Neural progenitor cell (in vitro differentiated cells): ENCODE measurements at regions not wholly inside any gene's neighbourhood (a gene's known extent, or its start where the extent isn't known, plus 50 kb on each side); places are given as distances from the start of the nearest gene placed in this dataset.

Experiments
- DNase-seq: peaks from one replicate; pipeline ENCODE4 v3.0.0-alpha.2; 2016; ENCODE audit warnings: low spot score
- H2AFZ ChIP-seq: fragments of 200-600 bp; sonication (generic); replicated peaks from 2 replicates; pipeline ENCODE4 v1.6.1; 2016; ENCODE audit warnings: antibody characterized with exemption
- H3F3A ChIP-seq: fragments of 200-600 bp; sonication (generic); 2 replicates; pipeline ENCODE4 v1.6.1; 2016; ENCODE audit warnings: antibody characterized with exemption, low read depth
- H3K27ac ChIP-seq: fragments of 200-600 bp; sonication (generic); 2 replicates; pipeline ENCODE4 v1.5.1; 2016; ENCODE audit warnings: mild to moderate bottlenecking
- H3K27me3 ChIP-seq: fragments of 200-600 bp; sonication (generic); 2 replicates; pipeline ENCODE4 v1.6.1; 2016; ENCODE audit warnings: mild to moderate bottlenecking, moderate library complexity
- H3K36me3 ChIP-seq: fragments of 200-600 bp; sonication (generic); 2 replicates; pipeline ENCODE4 v1.5.1; 2016
- H3K4me1 ChIP-seq: fragments of 200-600 bp; sonication (generic); 2 replicates; pipeline ENCODE4 v1.6.1; 2016; ENCODE audit warnings: mixed run types
- H3K4me2 ChIP-seq: fragments of 200-600 bp; sonication (generic); 2 replicates; pipeline ENCODE4 v1.6.1; 2016
- H3K4me3 ChIP-seq: fragments of 200-600 bp; sonication (generic); 2 replicates; pipeline ENCODE4 v1.5.1; 2016
- H3K79me2 ChIP-seq: fragments of 200-600 bp; sonication (generic); 2 replicates; pipeline ENCODE4 v1.6.1; 2016; ENCODE audit warnings: low read depth
- H3K9ac ChIP-seq: fragments of 200-600 bp; sonication (generic); 2 replicates; pipeline ENCODE4 v1.6.1; 2016
- H3K9me3 ChIP-seq: fragments of 200-600 bp; sonication (generic); 2 replicates; pipeline ENCODE4 v1.5.1; 2016; ENCODE audit warnings: low read depth
- H4K20me1 ChIP-seq: fragments of 200-600 bp; sonication (generic); 2 replicates; pipeline ENCODE4 v1.6.1; 2016; ENCODE audit warnings: low read depth
- H3K27ac Mint-ChIP-seq: 3 replicates; pipeline ENCODE4 v1.8.0; 2021; ENCODE audit warnings: mixed read lengths
- H3K27me3 Mint-ChIP-seq: 2 replicates; pipeline ENCODE4 v1.8.0; 2022; ENCODE audit warnings: low read depth, mild to moderate bottlenecking, inconsistent platforms, moderate library complexity, mixed read lengths; ENCODE audit not compliant: insufficient read depth
- H3K36me3 Mint-ChIP-seq: 3 replicates; pipeline ENCODE4 v1.8.0; 2021; ENCODE audit warnings: mixed read lengths
- H3K4me1 Mint-ChIP-seq: 3 replicates; pipeline ENCODE4 v1.8.0; 2021; ENCODE audit warnings: mixed read lengths
- H3K4me3 Mint-ChIP-seq: 3 replicates; pipeline ENCODE4 v1.8.0; 2021; ENCODE audit warnings: mild to moderate bottlenecking, moderate library complexity, mixed read lengths
- H3K9me3 Mint-ChIP-seq: 3 replicates; pipeline ENCODE4 v1.8.0; 2020; ENCODE audit warnings: mixed read lengths
- EZH2 ChIP-seq: fragments of 200-600 bp; sonication (generic); IDR thresholded peaks from 2 replicates; pipeline ENCODE4 v1.6.1; 2017; ENCODE audit warnings: antibody characterized with exemption, mild to moderate bottlenecking, moderate library complexity
- EZH2phosphoT487 ChIP-seq: fragments of 200-600 bp; sonication (generic); IDR thresholded peaks from 2 replicates; pipeline ENCODE4 v1.6.1; 2017; ENCODE audit warnings: antibody characterized with exemption
- TF ChIP-seq, protein P1 (sequence below): fragments of 200-600 bp; sonication (generic); IDR thresholded peaks from 2 replicates; pipeline ENCODE4 v1.5.1; 2017; ENCODE audit warnings: antibody characterized with exemption, mild to moderate bottlenecking

DNA sequence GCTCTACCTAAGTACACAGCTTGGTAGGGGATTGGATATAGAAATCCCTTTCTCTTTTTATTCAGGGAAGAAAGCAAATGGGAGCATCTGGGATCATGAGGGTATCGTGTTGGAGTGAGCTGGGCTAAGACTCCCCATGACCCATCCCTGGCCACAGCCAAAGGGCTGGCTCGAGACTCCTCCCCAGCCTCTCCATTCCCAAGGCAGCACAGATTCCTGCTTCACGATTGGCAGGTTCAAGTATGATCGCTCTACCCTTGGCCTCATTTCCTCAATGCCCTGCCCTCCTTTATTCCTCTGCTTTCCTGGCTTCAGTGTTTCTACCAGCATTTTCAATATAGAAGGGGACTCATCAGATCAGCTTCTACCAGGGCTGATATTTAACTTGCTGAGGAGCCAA is 89.7 kb downstream of the ATP1A1 start:
- H3K4me3 Mint-ChIP-seq: no peak overlapping the region
- no peak for DNase-seq
- no peak overlapping the region for H3K9ac ChIP-seq
- no peaks in the 10 kb centered on the region for H4K20me1 ChIP-seq
- H3K4me3 ChIP-seq: no peak overlapping the region
- no peak overlapping the region for H3K4me2 ChIP-seq
- no peaks in the 10 kb centered on the region for H3K9me3 ChIP-seq
- H3K27ac ChIP-seq: no peak overlapping the region
- H3K27me3 Mint-ChIP-seq: peaks cover 2% of the 10 kb centered on the region
- H3F3A ChIP-seq: peaks cover 5% of the 10 kb centered on the region
- H3K36me3 Mint-ChIP-seq: no peaks in the 10 kb centered on the region
- TF ChIP-seq, protein P1, sequence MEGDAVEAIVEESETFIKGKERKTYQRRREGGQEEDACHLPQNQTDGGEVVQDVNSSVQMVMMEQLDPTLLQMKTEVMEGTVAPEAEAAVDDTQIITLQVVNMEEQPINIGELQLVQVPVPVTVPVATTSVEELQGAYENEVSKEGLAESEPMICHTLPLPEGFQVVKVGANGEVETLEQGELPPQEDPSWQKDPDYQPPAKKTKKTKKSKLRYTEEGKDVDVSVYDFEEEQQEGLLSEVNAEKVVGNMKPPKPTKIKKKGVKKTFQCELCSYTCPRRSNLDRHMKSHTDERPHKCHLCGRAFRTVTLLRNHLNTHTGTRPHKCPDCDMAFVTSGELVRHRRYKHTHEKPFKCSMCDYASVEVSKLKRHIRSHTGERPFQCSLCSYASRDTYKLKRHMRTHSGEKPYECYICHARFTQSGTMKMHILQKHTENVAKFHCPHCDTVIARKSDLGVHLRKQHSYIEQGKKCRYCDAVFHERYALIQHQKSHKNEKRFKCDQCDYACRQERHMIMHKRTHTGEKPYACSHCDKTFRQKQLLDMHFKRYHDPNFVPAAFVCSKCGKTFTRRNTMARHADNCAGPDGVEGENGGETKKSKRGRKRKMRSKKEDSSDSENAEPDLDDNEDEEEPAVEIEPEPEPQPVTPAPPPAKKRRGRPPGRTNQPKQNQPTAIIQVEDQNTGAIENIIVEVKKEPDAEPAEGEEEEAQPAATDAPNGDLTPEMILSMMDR: no peak
- no peak for TF ChIP-seq EZH2phosphoT487
- no peak for TF ChIP-seq EZH2
- H2AFZ ChIP-seq: no peak overlapping the region
- no peaks in the 10 kb centered on the region for H3K9me3 Mint-ChIP-seq
- H3K4me1 ChIP-seq: peaks cover 18% of the 10 kb centered on the region
- H3K4me1 Mint-ChIP-seq: peaks cover 15% of the 10 kb centered on the region
- H3K27me3 ChIP-seq: no peaks in the 10 kb centered on the region
- no peak overlapping the region for H3K27ac Mint-ChIP-seq
- H3K36me3 ChIP-seq: no peaks in the 10 kb centered on the region
- H3K79me2 ChIP-seq: no peaks in the 10 kb centered on the region

DNA sequence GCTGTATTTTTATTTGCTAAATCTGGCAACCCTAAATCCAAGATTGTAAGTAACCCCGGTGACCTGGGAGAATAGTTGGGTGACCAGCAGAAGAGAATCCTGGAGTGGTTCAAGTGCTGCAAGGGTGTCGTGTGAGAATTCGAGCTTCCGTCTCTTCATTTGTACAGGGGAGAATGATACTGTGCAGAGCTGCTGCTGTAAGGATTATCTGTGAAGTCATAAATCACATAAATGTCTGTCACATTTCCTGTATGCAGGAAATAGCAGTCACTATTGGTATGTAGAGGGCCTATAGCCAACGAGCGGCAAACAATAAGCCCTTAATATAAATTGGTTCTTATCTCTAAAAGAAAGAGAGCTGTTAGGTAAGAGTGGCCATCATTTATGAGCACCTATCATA is 90.7 kb downstream of the ATP1A1 start:
- Histone ChIP-seq H2AFZ (no peak overlapping the region), H3K79me2 (no peaks in the 10 kb centered on the region), H3F3A (peaks cover 5% of the 10 kb centered on the region), H3K27me3 (no peaks in the 10 kb centered on the region), H3K9me3 (no peaks in the 10 kb centered on the region), H3K4me2 (no peak overlapping the region), H3K9ac (no peak overlapping the region), H4K20me1 (no peaks in the 10 kb centered on the region), H3K4me3 (no peak overlapping the region), H3K4me1 (peaks cover 9% of the 10 kb centered on the region), H3K36me3 (no peaks in the 10 kb centered on the region), H3K27ac (no peak overlapping the region)
- Mint-ChIP-seq H3K36me3 (no peaks in the 10 kb centered on the region), H3K9me3 (no peaks in the 10 kb centered on the region), H3K27me3 (peaks cover 2% of the 10 kb centered on the region), H3K27ac (no peak overlapping the region), H3K4me3 (no peak overlapping the region), H3K4me1 (peaks cover 6% of the 10 kb centered on the region)
- no peak for DNase-seq
- TF ChIP-seq EZH2phosphoT487: no peak
- TF ChIP-seq, protein P1: no peak
- no peak for TF ChIP-seq EZH2
